ENCODE measurements at regions not wholly inside any gene's neighbourhood (a gene's known extent, or its start where the extent isn't known, plus 50 kb on each side); places are given as distances from the start of the nearest gene placed in this dataset.

GRCh38 chr5:101278011-101278687 is 375.1 kb upstream of the ST8SIA4 start:
- no peak for TF ChIP-seq CTCF (IDR thresholded peaks at IDR 0.05; ENCODE audit: low read depth, low read length)
- no peak for TF ChIP-seq POLR2A (IDR thresholded peaks at IDR 0.05; ENCODE audit: extremely low read depth, insufficient read length)
